ENCODE measurements at regions not wholly inside any gene's neighbourhood (a gene's known extent, or its start where the extent isn't known, plus 50 kb on each side); places are given as distances from the start of the nearest gene placed in this dataset.

DNA sequence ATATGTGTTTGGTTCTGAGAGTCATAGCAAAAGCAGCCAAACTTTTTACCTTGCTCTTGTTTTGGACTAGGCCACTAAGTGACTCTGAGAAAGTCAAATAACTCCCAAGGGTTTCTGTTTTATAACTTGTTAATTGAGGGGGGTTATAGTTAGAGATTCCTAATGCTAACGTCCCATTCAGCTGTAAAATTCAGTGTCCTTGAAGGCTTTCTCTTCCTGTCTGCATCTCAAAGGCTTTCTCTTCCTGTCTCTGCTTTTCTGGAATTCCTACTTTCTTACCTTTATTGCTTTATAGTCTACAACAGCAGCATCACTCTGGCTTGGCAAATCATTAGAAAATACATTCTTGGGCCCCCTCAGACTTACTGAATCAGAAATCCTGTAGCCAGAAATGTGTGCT is 479.5 kb upstream of the SEMA6A start:
- Mint-ChIP-seq H3K9me3 (peaks cover 7% of the 10 kb centered on the region; the same call in 1 of the 2 replicates), H3K4me3 (no peak overlapping the region), H3K4me1 (peaks cover 73% of the 10 kb centered on the region), H3K27me3 (ENCODE audit: low read depth) (no peaks in the 10 kb centered on the region; the same call in 1 of the 2 replicates), H3K27ac (peak overlapping the region; percentile 88), H3K36me3 (peaks cover 16% of the 10 kb centered on the region)
- no peak for DNase-seq (ENCODE audit: low spot score)
- peak; percentile 69 for ATAC-seq
- TF ChIP-seq, protein P1, sequence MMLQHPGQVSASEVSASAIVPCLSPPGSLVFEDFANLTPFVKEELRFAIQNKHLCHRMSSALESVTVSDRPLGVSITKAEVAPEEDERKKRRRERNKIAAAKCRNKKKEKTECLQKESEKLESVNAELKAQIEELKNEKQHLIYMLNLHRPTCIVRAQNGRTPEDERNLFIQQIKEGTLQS (CRISPR knock-in tag; conservative IDR thresholded peaks at IDR 0.05) = no peak
- TF ChIP-seq MYBL2 (CRISPR knock-in tag; IDR thresholded peaks at IDR 0.05) (no peak), ESRRA (CRISPR knock-in tag; IDR thresholded peaks at IDR 0.05; ENCODE audit: borderline replicate concordance) (no peak), IRF2 (CRISPR knock-in tag; IDR thresholded peaks at IDR 0.05; ENCODE audit: borderline replicate concordance, low read depth) (no peak)
- TF ChIP-seq, protein P2, sequence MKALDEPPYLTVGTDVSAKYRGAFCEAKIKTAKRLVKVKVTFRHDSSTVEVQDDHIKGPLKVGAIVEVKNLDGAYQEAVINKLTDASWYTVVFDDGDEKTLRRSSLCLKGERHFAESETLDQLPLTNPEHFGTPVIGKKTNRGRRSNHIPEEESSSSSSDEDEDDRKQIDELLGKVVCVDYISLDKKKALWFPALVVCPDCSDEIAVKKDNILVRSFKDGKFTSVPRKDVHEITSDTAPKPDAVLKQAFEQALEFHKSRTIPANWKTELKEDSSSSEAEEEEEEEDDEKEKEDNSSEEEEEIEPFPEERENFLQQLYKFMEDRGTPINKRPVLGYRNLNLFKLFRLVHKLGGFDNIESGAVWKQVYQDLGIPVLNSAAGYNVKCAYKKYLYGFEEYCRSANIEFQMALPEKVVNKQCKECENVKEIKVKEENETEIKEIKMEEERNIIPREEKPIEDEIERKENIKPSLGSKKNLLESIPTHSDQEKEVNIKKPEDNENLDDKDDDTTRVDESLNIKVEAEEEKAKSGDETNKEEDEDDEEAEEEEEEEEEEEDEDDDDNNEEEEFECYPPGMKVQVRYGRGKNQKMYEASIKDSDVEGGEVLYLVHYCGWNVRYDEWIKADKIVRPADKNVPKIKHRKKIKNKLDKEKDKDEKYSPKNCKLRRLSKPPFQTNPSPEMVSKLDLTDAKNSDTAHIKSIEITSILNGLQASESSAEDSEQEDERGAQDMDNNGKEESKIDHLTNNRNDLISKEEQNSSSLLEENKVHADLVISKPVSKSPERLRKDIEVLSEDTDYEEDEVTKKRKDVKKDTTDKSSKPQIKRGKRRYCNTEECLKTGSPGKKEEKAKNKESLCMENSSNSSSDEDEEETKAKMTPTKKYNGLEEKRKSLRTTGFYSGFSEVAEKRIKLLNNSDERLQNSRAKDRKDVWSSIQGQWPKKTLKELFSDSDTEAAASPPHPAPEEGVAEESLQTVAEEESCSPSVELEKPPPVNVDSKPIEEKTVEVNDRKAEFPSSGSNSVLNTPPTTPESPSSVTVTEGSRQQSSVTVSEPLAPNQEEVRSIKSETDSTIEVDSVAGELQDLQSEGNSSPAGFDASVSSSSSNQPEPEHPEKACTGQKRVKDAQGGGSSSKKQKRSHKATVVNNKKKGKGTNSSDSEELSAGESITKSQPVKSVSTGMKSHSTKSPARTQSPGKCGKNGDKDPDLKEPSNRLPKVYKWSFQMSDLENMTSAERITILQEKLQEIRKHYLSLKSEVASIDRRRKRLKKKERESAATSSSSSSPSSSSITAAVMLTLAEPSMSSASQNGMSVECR (CRISPR knock-in tag; IDR thresholded peaks at IDR 0.05; ENCODE audit: borderline replicate concordance) = no peak
- ChIA-PET CTCF (no interaction called here), POLR2A (no interaction called here)

DNA sequence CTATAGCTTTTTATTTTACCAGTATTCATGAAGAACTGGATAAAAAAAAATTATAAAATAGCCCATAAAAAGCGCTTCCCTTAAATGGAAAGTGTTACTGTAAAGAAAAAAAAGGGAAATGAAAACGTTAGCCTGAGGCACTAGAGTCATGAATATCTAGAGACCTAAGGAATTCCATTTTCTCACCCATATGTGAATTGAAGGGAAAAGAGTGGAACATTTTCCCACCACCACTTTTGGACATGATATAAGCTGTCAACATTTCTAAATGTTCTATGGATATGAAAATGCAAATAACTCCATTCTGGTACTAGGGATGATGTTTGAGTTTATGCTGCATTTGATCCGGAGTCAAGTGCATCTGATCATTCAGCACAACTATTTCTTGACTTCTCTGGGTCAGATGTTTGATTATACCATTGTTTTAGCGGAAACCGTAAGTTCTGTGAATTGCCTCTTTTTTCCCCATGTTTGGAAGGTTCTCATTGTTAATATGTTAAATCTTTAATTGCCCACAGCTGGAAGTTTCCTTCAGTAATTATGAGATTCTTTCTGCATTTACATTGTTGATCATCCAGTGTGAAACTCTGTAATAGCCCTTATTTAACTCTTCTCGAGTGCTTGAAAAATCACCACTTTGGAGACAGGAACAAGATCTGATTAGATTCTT is 467.4 kb upstream of the SEMA6A start:
- ChIA-PET CTCF (no interaction called here), POLR2A (no interaction called here)
- Mint-ChIP-seq H3K36me3 (peaks cover 8% of the 10 kb centered on the region; the same call in 1 of the 2 replicates), H3K27me3 (ENCODE audit: low read depth) (no peaks in the 10 kb centered on the region), H3K4me3 (peak overlapping the region; percentile 12), H3K27ac (peak overlapping the region; percentile 96), H3K9me3 (peaks cover 4% of the 10 kb centered on the region), H3K4me1 (peaks cover 65% of the 10 kb centered on the region)
- peak; percentile 61 for ATAC-seq
- no peak for DNase-seq (ENCODE audit: low spot score)
- TF ChIP-seq, protein P3, sequence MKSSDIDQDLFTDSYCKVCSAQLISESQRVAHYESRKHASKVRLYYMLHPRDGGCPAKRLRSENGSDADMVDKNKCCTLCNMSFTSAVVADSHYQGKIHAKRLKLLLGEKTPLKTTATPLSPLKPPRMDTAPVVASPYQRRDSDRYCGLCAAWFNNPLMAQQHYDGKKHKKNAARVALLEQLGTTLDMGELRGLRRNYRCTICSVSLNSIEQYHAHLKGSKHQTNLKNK (CRISPR knock-in tag; IDR thresholded peaks at IDR 0.05) = peak; percentile 50; the same call in 1 of the 2 replicates
- TF ChIP-seq ETV6 (CRISPR knock-in tag; IDR thresholded peaks at IDR 0.05) = 0 out of 2 replicates have a peak, but pooled peaks have one; percentile 28
- TF ChIP-seq, protein P4, sequence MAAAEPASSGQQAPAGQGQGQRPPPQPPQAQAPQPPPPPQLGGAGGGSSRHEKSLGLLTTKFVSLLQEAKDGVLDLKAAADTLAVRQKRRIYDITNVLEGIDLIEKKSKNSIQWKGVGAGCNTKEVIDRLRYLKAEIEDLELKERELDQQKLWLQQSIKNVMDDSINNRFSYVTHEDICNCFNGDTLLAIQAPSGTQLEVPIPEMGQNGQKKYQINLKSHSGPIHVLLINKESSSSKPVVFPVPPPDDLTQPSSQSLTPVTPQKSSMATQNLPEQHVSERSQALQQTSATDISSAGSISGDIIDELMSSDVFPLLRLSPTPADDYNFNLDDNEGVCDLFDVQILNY (CRISPR knock-in tag; IDR thresholded peaks at IDR 0.05) = no peak
- TF ChIP-seq, protein P5, sequence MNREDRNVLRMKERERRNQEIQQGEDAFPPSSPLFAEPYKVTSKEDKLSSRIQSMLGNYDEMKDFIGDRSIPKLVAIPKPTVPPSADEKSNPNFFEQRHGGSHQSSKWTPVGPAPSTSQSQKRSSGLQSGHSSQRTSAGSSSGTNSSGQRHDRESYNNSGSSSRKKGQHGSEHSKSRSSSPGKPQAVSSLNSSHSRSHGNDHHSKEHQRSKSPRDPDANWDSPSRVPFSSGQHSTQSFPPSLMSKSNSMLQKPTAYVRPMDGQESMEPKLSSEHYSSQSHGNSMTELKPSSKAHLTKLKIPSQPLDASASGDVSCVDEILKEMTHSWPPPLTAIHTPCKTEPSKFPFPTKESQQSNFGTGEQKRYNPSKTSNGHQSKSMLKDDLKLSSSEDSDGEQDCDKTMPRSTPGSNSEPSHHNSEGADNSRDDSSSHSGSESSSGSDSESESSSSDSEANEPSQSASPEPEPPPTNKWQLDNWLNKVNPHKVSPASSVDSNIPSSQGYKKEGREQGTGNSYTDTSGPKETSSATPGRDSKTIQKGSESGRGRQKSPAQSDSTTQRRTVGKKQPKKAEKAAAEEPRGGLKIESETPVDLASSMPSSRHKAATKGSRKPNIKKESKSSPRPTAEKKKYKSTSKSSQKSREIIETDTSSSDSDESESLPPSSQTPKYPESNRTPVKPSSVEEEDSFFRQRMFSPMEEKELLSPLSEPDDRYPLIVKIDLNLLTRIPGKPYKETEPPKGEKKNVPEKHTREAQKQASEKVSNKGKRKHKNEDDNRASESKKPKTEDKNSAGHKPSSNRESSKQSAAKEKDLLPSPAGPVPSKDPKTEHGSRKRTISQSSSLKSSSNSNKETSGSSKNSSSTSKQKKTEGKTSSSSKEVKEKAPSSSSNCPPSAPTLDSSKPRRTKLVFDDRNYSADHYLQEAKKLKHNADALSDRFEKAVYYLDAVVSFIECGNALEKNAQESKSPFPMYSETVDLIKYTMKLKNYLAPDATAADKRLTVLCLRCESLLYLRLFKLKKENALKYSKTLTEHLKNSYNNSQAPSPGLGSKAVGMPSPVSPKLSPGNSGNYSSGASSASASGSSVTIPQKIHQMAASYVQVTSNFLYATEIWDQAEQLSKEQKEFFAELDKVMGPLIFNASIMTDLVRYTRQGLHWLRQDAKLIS (CRISPR knock-in tag; IDR thresholded peaks at IDR 0.05; ENCODE audit: borderline replicate concordance) = peak; percentile 59; the same call in 1 of the 2 replicates

DNA sequence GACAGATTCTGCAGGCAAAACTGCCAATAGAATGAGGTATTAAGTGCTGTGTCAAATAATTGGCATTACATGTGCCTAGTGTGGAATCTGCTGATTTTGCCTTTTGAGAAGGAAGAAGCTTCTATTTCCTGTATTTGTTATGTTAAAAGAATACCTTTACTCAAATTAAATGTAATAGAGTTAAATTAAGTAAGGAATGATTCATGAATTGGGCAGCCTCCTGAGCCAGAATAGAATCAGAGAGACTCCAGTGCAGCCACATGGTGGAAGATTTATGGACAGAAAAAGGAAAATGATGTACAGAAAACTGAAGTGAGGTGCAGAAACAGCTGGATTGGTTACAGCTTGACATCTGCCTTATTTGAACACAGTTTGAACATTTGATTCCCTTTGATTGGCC is 464.4 kb upstream of the SEMA6A start:
- H3K27me3 Mint-ChIP-seq (ENCODE audit: low read depth) = no peaks in the 10 kb centered on the region
- H3K36me3 Mint-ChIP-seq = peaks cover 19% of the 10 kb centered on the region
- DNase-seq (ENCODE audit: low spot score) (no peak), ATAC-seq (no peak)
- CTCF ChIA-PET = no interaction called here
- H3K4me1 Mint-ChIP-seq = peaks cover 46% of the 10 kb centered on the region
- no peak overlapping the region for H3K4me3 Mint-ChIP-seq
- H3K9me3 Mint-ChIP-seq = peaks cover 14% of the 10 kb centered on the region
- TF ChIP-seq TEAD4 (CRISPR knock-in tag; IDR thresholded peaks at IDR 0.05) (no peak), PRRX2 (CRISPR knock-in tag; IDR thresholded peaks at IDR 0.05) (no peak), OVOL2 (CRISPR knock-in tag; IDR thresholded peaks at IDR 0.05; ENCODE audit: borderline replicate concordance) (no peak), TEAD1 (CRISPR knock-in tag; IDR thresholded peaks at IDR 0.05) (no peak)
- TF ChIP-seq, protein P6, sequence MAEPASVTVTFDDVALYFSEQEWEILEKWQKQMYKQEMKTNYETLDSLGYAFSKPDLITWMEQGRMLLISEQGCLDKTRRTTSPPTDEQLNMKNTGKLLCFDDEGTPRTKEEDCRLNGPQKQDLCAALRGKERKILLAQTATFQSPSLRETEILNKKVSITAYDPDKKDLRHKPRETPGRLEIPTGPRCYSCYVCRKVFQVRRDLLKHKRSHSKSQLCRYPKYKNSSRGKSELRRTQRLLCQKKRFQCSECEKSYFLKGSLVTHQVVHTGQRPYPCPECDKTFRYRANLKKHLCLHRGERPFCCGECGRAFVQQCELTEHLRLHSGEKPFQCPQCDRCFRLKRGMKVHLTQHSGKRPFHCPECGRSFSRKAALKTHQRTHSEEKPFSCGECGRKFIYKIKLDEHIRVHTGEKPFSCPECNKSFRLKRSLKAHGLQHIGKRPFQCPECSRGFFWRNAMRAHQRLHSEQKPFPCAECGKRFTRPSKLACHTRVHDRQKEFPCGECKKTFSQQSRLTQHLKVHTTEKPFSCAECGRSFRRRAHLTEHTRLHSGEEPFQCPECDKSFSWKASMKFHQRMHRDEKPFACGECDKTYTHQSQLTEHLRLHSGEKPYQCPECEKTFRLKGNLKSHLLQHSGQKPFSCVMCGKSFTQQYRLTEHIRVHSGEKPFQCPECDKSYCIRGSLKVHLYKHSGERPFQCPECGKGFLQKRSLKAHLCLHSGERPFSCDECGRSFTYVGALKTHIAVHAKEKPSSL (CRISPR knock-in tag; conservative IDR thresholded peaks at IDR 0.05) = no peak
- TF ChIP-seq, protein P1 (CRISPR knock-in tag; conservative IDR thresholded peaks at IDR 0.05) = no peak
- no peak overlapping the region for H3K27ac Mint-ChIP-seq
- POLR2A ChIA-PET = interaction anchor here (0.6 kb wide), 1 partner anchor 1590 kb away, joined by 8 read pairs; no protein-coding TSS in a partner anchor
